22Rv1 (cell line): ENCODE measurements at regions not wholly inside any gene's neighbourhood (a gene's known extent, or its start where the extent isn't known, plus 50 kb on each side); places are given as distances from the start of the nearest gene placed in this dataset.

Source experiments
- CTCF ChIP-seq: fragments of 450-650 bp; IDR thresholded peaks from 2 replicates; pipeline ENCODE4 v1.5.1; 2017; ENCODE audit warnings: mild to moderate bottlenecking
- ZFX ChIP-seq: fragments of 450-650 bp; IDR thresholded peaks from 2 replicates; pipeline ENCODE4 v1.6.1; 2017; ENCODE audit warnings: antibody characterized with exemption, borderline replicate concordance

- TF ChIP-seq CTCF (peak; percentile 95), ZFX (no peak)
These were observed 100.8 kb downstream of the CCER1 start for GRCh38 chr12:90854136-90854689.
